ENCODE measurements at regions not wholly inside any gene's neighbourhood (a gene's known extent, or its start where the extent isn't known, plus 50 kb on each side); places are given as distances from the start of the nearest gene placed in this dataset.

- Histone ChIP-seq H3K36me3 (ENCODE audit: control insufficient read depth, insufficient read depth, low read length) (no peaks in the 10 kb centered on the region), H3K9me3 (ENCODE audit: control insufficient read depth, insufficient read depth, low read length) (no peaks in the 10 kb centered on the region), H3K27me3 (ENCODE audit: control insufficient read depth, insufficient read depth, low read length) (no peaks in the 10 kb centered on the region), H3K4me1 (ENCODE audit: control insufficient read depth, insufficient read depth, low read length) (peaks cover 7% of the 10 kb centered on the region), H3K9ac (ENCODE audit: low read depth, low read length) (no peak overlapping the region), H3K4me3 (ENCODE audit: low read depth, low read length) (no peak overlapping the region)
Measured at GRCh38 chr16:51407921-51408320, 256.9 kb upstream of the SALL1 start.

DNA sequence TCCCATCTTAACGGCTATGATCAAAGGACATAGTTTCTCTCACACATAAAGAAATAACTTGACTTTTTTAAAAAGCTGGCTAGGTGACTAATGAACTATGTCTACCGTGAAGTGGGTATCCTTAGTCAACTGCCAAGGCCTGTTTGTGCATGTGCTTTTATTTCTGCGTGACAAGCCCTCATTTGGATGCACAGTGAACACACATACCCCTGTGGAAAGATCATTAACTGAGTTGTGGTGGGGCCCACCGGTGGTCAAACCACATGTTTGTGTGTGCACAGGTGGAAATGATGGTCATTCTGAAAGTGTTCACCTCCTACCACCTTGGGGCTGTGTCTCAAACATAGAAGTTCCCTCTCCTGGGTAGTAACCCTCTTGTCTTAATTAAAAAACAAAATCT is 256.1 kb upstream of the SALL1 start:
- Histone ChIP-seq H3K27me3 (ENCODE audit: control insufficient read depth, insufficient read depth, low read length) (no peaks in the 10 kb centered on the region), H3K9me3 (ENCODE audit: control insufficient read depth, insufficient read depth, low read length) (no peaks in the 10 kb centered on the region), H3K4me1 (ENCODE audit: control insufficient read depth, insufficient read depth, low read length) (peaks cover 7% of the 10 kb centered on the region), H3K4me3 (ENCODE audit: low read depth, low read length) (no peak overlapping the region), H3K36me3 (ENCODE audit: control insufficient read depth, insufficient read depth, low read length) (no peaks in the 10 kb centered on the region), H3K9ac (ENCODE audit: low read depth, low read length) (no peak overlapping the region)

GRCh38 chr16:51405361-51405760 is 254.3 kb upstream of the SALL1 start:
- peaks cover 7% of the 10 kb centered on the region for H3K4me1 ChIP-seq (ENCODE audit: control insufficient read depth, insufficient read depth, low read length)

DNA sequence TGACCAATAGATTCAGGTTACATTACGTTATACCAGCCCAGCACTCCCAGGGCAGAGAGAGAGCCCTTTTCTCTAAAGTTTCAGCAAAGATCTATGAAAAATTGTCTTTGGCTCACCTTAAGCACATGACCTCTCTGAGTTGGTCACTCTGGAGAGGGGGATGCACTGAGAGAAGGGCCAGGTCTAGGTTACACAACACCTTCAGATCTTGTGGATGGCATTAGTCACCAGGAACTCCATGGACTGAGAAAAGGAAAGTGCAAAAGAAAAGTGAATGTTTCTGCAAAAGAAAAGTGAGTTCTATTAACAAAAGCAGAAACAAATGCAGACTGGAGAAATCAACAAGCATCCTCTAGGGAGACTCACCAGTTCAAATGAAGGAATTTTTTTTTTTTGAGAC is 253.3 kb upstream of the SALL1 start:
- Histone ChIP-seq H3K36me3 (ENCODE audit: control insufficient read depth, insufficient read depth, low read length) (no peaks in the 10 kb centered on the region), H3K9ac (ENCODE audit: low read depth, low read length) (no peak overlapping the region), H3K4me3 (ENCODE audit: low read depth, low read length) (no peak overlapping the region), H3K4me1 (ENCODE audit: control insufficient read depth, insufficient read depth, low read length) (peaks cover 7% of the 10 kb centered on the region), H3K9me3 (ENCODE audit: control insufficient read depth, insufficient read depth, low read length) (peaks cover 13% of the 10 kb centered on the region), H3K27me3 (ENCODE audit: control insufficient read depth, insufficient read depth, low read length) (no peaks in the 10 kb centered on the region)

More at GRCh38 chr16:51405361-51405760, 254.3 kb upstream of the SALL1 start:
- Histone ChIP-seq H3K9me3 (ENCODE audit: control insufficient read depth, insufficient read depth, low read length) (peaks cover 10% of the 10 kb centered on the region), H3K9ac (ENCODE audit: low read depth, low read length) (no peak overlapping the region), H3K27me3 (ENCODE audit: control insufficient read depth, insufficient read depth, low read length) (no peaks in the 10 kb centered on the region), H3K4me3 (ENCODE audit: low read depth, low read length) (no peak overlapping the region), H3K36me3 (ENCODE audit: control insufficient read depth, insufficient read depth, low read length) (no peaks in the 10 kb centered on the region)

- Histone ChIP-seq H3K27me3 (ENCODE audit: control insufficient read depth, insufficient read depth, low read length) (no peaks in the 10 kb centered on the region), H3K9me3 (ENCODE audit: control insufficient read depth, insufficient read depth, low read length) (peaks cover 13% of the 10 kb centered on the region), H3K4me1 (ENCODE audit: control insufficient read depth, insufficient read depth, low read length) (no peaks in the 10 kb centered on the region), H3K4me3 (ENCODE audit: low read depth, low read length) (no peak overlapping the region), H3K9ac (ENCODE audit: low read depth, low read length) (no peak overlapping the region), H3K36me3 (ENCODE audit: control insufficient read depth, insufficient read depth, low read length) (no peaks in the 10 kb centered on the region)
Measured at GRCh38 chr16:51402785-51403184, 251.7 kb upstream of the SALL1 start.

GRCh38 chr16:51402298-51402697 is 251.2 kb upstream of the SALL1 start:
- Histone ChIP-seq H3K36me3 (ENCODE audit: control insufficient read depth, insufficient read depth, low read length) (no peaks in the 10 kb centered on the region), H3K27me3 (ENCODE audit: control insufficient read depth, insufficient read depth, low read length) (no peaks in the 10 kb centered on the region), H3K4me1 (ENCODE audit: control insufficient read depth, insufficient read depth, low read length) (no peaks in the 10 kb centered on the region), H3K9me3 (ENCODE audit: control insufficient read depth, insufficient read depth, low read length) (peaks cover 13% of the 10 kb centered on the region), H3K4me3 (ENCODE audit: low read depth, low read length) (no peak overlapping the region), H3K9ac (ENCODE audit: low read depth, low read length) (no peak overlapping the region)

DNA sequence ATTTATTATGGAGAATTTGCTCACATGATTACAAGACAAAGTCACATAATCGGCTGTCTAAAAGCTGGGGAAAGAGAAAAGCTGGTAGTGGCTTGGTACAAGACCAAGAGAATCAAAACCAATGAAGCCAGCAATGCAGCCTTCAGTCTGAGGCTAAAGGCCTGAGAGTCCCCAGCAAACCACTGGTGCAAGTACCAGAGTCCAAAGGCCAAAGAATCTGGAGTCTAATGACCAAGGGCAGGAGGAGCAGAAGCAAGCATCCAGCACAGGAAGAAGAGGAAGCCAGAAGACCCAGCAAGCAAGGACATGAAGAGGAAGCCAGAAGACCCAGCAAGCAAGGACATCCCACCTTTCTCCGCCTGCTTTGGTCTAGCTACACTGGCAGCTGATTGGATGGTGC is 250.6 kb upstream of the SALL1 start:
- Histone ChIP-seq H3K9ac (ENCODE audit: low read depth, low read length) (no peak overlapping the region), H3K4me1 (ENCODE audit: control insufficient read depth, insufficient read depth, low read length) (no peaks in the 10 kb centered on the region), H3K4me3 (ENCODE audit: low read depth, low read length) (no peak overlapping the region), H3K36me3 (ENCODE audit: control insufficient read depth, insufficient read depth, low read length) (no peaks in the 10 kb centered on the region), H3K27me3 (ENCODE audit: control insufficient read depth, insufficient read depth, low read length) (no peaks in the 10 kb centered on the region), H3K9me3 (ENCODE audit: control insufficient read depth, insufficient read depth, low read length) (peaks cover 13% of the 10 kb centered on the region)

- H3K4me3 ChIP-seq (ENCODE audit: low read depth, low read length), result no peak overlapping the region
Measured at GRCh38 chr16:51399908-51400670, 249.0 kb upstream of the SALL1 start.

GRCh38 chr16:51394421-51394820 is 243.4 kb upstream of the SALL1 start:
- Histone ChIP-seq H3K27me3 (ENCODE audit: control insufficient read depth, insufficient read depth, low read length) (no peaks in the 10 kb centered on the region), H3K4me1 (ENCODE audit: control insufficient read depth, insufficient read depth, low read length) (peaks cover 26% of the 10 kb centered on the region), H3K9me3 (ENCODE audit: control insufficient read depth, insufficient read depth, low read length) (no peaks in the 10 kb centered on the region), H3K4me3 (ENCODE audit: low read depth, low read length) (no peak overlapping the region), H3K9ac (ENCODE audit: low read depth, low read length) (no peak overlapping the region), H3K36me3 (ENCODE audit: control insufficient read depth, insufficient read depth, low read length) (no peaks in the 10 kb centered on the region)

More at GRCh38 chr16:51399908-51400670, 249.0 kb upstream of the SALL1 start:
- Histone ChIP-seq H3K36me3 (ENCODE audit: control insufficient read depth, insufficient read depth, low read length) (no peaks in the 10 kb centered on the region), H3K4me1 (ENCODE audit: control insufficient read depth, insufficient read depth, low read length) (no peaks in the 10 kb centered on the region), H3K9ac (ENCODE audit: low read depth, low read length) (no peak overlapping the region), H3K9me3 (ENCODE audit: control insufficient read depth, insufficient read depth, low read length) (peaks cover 13% of the 10 kb centered on the region), H3K27me3 (ENCODE audit: control insufficient read depth, insufficient read depth, low read length) (no peaks in the 10 kb centered on the region)

DNA sequence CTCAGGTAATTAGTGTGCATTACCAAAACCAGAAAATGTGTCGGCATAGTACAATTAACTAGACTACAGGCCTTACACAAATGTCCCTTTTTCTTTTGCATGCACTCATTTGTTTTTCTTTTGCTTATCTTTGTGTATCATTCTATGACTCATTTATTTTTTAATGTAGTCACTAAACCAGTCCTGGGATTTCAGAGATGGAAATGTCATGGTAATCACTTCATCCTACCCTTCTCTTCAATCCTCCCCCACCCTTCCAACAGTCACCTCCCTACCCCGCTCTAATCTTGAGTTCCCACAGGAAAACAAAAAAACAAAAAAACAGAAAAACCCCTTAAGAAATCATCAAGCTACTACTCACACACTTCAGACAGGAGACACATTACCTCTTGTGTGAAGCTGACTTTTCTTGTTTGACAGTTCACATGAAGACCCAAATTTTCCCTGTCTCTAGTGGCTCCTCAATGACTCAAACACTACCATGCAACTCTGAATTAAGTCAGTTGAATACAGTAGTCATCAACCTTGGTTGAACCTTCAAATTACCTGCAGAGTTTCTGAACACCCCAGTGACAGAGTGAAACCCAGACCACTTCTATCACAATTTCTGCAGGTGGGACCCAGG is 242.4 kb upstream of the SALL1 start:
- Histone ChIP-seq H3K4me3 (ENCODE audit: low read depth, low read length) (no peak overlapping the region), H3K9ac (ENCODE audit: low read depth, low read length) (no peak overlapping the region), H3K36me3 (ENCODE audit: control insufficient read depth, insufficient read depth, low read length) (no peaks in the 10 kb centered on the region), H3K9me3 (ENCODE audit: control insufficient read depth, insufficient read depth, low read length) (peaks cover 9% of the 10 kb centered on the region), H3K4me1 (ENCODE audit: control insufficient read depth, insufficient read depth, low read length) (peaks cover 26% of the 10 kb centered on the region), H3K27me3 (ENCODE audit: control insufficient read depth, insufficient read depth, low read length) (no peaks in the 10 kb centered on the region)

- Histone ChIP-seq H3K4me1 (ENCODE audit: control insufficient read depth, insufficient read depth, low read length) (peaks cover 26% of the 10 kb centered on the region), H3K9ac (ENCODE audit: low read depth, low read length) (no peak overlapping the region), H3K4me3 (ENCODE audit: low read depth, low read length) (peak overlapping the region; percentile 3), H3K36me3 (ENCODE audit: control insufficient read depth, insufficient read depth, low read length) (no peaks in the 10 kb centered on the region), H3K9me3 (ENCODE audit: control insufficient read depth, insufficient read depth, low read length) (peaks cover 9% of the 10 kb centered on the region), H3K27me3 (ENCODE audit: control insufficient read depth, insufficient read depth, low read length) (no peaks in the 10 kb centered on the region)
Measured at GRCh38 chr16:51392521-51393187, 241.6 kb upstream of the SALL1 start.

Measured in iPS-15b (cell line).